ENCODE measurements at regions not wholly inside any gene's neighbourhood (a gene's known extent, or its start where the extent isn't known, plus 50 kb on each side); places are given as distances from the start of the nearest gene placed in this dataset.

GRCh38 chrX:126994032-126994600 is 174.6 kb downstream of the PRR32 start:
- no peak for TF ChIP-seq ZNF274 (IDR thresholded peaks at IDR 0.05; ENCODE audit: low read depth, low read length)
- no peak for TF ChIP-seq SUZ12 (IDR thresholded peaks at IDR 0.05; ENCODE audit: extremely low read depth, insufficient read depth, insufficient read length)
- TF ChIP-seq YY1 (IDR thresholded peaks at IDR 0.05; ENCODE audit: insufficient read depth, insufficient read length): no peak
- no peak overlapping the region for H3K9ac ChIP-seq (ENCODE audit: insufficient read length, low read depth)
- no peaks in the 10 kb centered on the region for H3K27me3 ChIP-seq (ENCODE audit: insufficient read depth, insufficient read length)

DNA sequence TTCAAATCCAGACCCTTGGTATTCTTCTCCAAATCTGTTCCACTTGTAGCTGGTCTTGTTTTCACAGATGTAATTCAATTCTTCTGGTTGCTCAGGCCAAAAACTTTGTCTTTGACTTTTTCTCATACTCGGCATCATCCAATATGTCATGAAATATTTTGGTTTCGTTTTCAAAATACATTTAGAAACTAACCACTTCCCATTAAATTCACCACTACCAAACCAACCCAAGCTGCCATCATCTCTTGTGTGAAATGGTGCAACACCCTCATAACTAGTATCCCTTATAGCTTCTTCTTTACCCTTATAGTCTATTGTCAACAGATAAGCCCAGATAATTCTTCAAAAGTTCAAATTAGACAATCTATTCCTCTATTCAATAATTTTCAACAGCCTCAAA is 192.1 kb downstream of the PRR32 start:
- no peak overlapping the region for H3K4me3 ChIP-seq (ENCODE audit: insufficient read length, low read depth)

More at GRCh38 chrX:126994032-126994600, 174.6 kb downstream of the PRR32 start:
- DNase-seq (ENCODE audit: low read depth, low spot score): no peak
- H3K9me3 ChIP-seq (ENCODE audit: insufficient read depth, low read length): no peaks in the 10 kb centered on the region
- no peaks in the 10 kb centered on the region for H3K4me1 ChIP-seq (ENCODE audit: insufficient read depth, insufficient read length)
- no peaks in the 10 kb centered on the region for H3K36me3 ChIP-seq (ENCODE audit: insufficient read depth, insufficient read length, low read length)
- no peak overlapping the region for H3K4me3 ChIP-seq (ENCODE audit: insufficient read length, low read depth)

GRCh38 chrX:127025013-127025412 is 205.5 kb downstream of the PRR32 start:
- TF ChIP-seq SUZ12 (IDR thresholded peaks at IDR 0.05; ENCODE audit: extremely low read depth, insufficient read depth, insufficient read length): no peak
- TF ChIP-seq ZNF274 (IDR thresholded peaks at IDR 0.05; ENCODE audit: low read depth, low read length): no peak
- H3K27me3 ChIP-seq (ENCODE audit: insufficient read depth, insufficient read length): no peaks in the 10 kb centered on the region

More for the DNA sequence above, 192.1 kb downstream of the PRR32 start:
- no peak for DNase-seq (ENCODE audit: low read depth, low spot score)
- no peaks in the 10 kb centered on the region for H3K36me3 ChIP-seq (ENCODE audit: insufficient read depth, insufficient read length, low read length)
- no peaks in the 10 kb centered on the region for H3K27me3 ChIP-seq (ENCODE audit: insufficient read depth, insufficient read length)
- H3K4me1 ChIP-seq (ENCODE audit: insufficient read depth, insufficient read length): no peaks in the 10 kb centered on the region
- H3K9ac ChIP-seq (ENCODE audit: insufficient read length, low read depth): no peak overlapping the region
- no peaks in the 10 kb centered on the region for H3K9me3 ChIP-seq (ENCODE audit: insufficient read depth, low read length)
- no peak for TF ChIP-seq ZNF274 (IDR thresholded peaks at IDR 0.05; ENCODE audit: low read depth, low read length)
- TF ChIP-seq YY1 (IDR thresholded peaks at IDR 0.05; ENCODE audit: insufficient read depth, insufficient read length): no peak
- no peak for TF ChIP-seq SUZ12 (IDR thresholded peaks at IDR 0.05; ENCODE audit: extremely low read depth, insufficient read depth, insufficient read length)

DNA sequence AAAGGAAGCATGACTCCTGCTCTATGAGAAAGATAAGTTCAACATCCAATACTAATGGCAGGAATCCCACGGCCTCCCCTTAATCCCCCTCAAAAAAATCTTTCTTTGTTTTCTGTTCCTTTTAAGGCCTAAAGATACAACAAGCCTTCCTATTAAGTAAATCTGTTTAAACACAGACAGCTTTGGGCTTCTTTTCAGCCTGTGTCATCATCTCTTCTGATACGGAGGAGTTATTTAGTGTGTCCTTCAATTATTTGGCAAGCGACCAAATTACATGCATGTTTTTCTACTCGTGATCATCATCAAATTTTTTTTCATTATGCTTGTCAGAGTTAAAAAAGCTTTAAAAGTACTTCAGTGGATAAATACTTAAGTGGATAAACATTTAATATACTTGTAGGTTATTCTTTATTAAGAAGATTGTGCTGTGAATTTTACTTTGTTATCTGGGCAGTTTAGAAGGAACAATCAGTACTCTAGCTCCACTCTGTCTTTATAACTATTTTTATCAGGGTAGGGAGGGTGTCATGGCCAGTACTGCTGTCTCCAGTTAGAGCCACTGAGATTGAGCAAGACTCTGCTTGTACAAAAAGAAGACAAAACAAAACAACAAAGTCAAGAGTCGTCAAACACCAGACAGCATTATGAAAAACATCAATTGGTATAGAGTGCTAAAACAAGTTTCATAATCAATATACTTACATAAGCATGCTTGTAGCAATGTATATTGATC is 210.7 kb downstream of the PRR32 start:
- no peaks in the 10 kb centered on the region for H3K4me1 ChIP-seq (ENCODE audit: insufficient read depth, insufficient read length)
- no peaks in the 10 kb centered on the region for H3K27me3 ChIP-seq (ENCODE audit: insufficient read depth, insufficient read length)
- TF ChIP-seq YY1 (IDR thresholded peaks at IDR 0.05; ENCODE audit: insufficient read depth, insufficient read length) (no peak), SUZ12 (IDR thresholded peaks at IDR 0.05; ENCODE audit: extremely low read depth, insufficient read depth, insufficient read length) (no peak), ZNF274 (IDR thresholded peaks at IDR 0.05; ENCODE audit: low read depth, low read length) (no peak)
- H3K9me3 ChIP-seq (ENCODE audit: insufficient read depth, low read length): no peaks in the 10 kb centered on the region
- H3K9ac ChIP-seq (ENCODE audit: insufficient read length, low read depth): no peak overlapping the region
- no peak overlapping the region for H3K4me3 ChIP-seq (ENCODE audit: insufficient read length, low read depth)
- no peak for DNase-seq (ENCODE audit: low read depth, low spot score)
- H3K36me3 ChIP-seq (ENCODE audit: insufficient read depth, insufficient read length, low read length): no peaks in the 10 kb centered on the region

More at GRCh38 chrX:127025013-127025412, 205.5 kb downstream of the PRR32 start:
- DNase-seq (ENCODE audit: low read depth, low spot score): no peak
- H3K9me3 ChIP-seq (ENCODE audit: insufficient read depth, low read length): no peaks in the 10 kb centered on the region
- no peak overlapping the region for H3K4me3 ChIP-seq (ENCODE audit: insufficient read length, low read depth)
- H3K9ac ChIP-seq (ENCODE audit: insufficient read length, low read depth): no peak overlapping the region
- no peaks in the 10 kb centered on the region for H3K36me3 ChIP-seq (ENCODE audit: insufficient read depth, insufficient read length, low read length)
- H3K4me1 ChIP-seq (ENCODE audit: insufficient read depth, insufficient read length): no peaks in the 10 kb centered on the region

GRCh38 chrX:127037159-127037558 is 217.6 kb downstream of the PRR32 start:
- H3K9ac ChIP-seq (ENCODE audit: insufficient read length, low read depth): no peak overlapping the region
- H3K4me1 ChIP-seq (ENCODE audit: insufficient read depth, insufficient read length): no peaks in the 10 kb centered on the region
- TF ChIP-seq YY1 (IDR thresholded peaks at IDR 0.05; ENCODE audit: insufficient read depth, insufficient read length) (no peak), ZNF274 (IDR thresholded peaks at IDR 0.05; ENCODE audit: low read depth, low read length) (no peak), SUZ12 (IDR thresholded peaks at IDR 0.05; ENCODE audit: extremely low read depth, insufficient read depth, insufficient read length) (no peak)
- DNase-seq (ENCODE audit: low read depth, low spot score): no peak
- no peak overlapping the region for H3K4me3 ChIP-seq (ENCODE audit: insufficient read length, low read depth)
- H3K36me3 ChIP-seq (ENCODE audit: insufficient read depth, insufficient read length, low read length): no peaks in the 10 kb centered on the region
- no peaks in the 10 kb centered on the region for H3K9me3 ChIP-seq (ENCODE audit: insufficient read depth, low read length)
- no peaks in the 10 kb centered on the region for H3K27me3 ChIP-seq (ENCODE audit: insufficient read depth, insufficient read length)

DNA sequence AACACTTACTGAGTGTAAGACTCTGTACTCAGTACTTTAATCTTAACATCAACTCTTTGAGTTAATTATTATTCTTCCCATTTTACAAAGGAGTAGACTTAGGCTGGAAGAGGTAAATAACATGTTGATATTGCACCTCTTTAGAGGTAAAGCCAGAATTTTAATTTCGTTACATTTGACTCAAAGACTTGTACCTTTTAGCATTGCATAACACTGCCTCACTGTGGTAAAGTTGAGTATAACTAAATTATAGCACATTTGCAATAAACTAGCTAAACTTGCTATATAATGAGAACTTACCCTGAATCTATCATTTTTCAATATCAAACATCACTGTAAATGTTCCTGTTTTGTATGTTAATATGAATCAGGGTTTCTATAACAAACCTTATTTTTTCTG is 218.5 kb downstream of the PRR32 start:
- no peak for DNase-seq (ENCODE audit: low read depth, low spot score)
- no peak overlapping the region for H3K4me3 ChIP-seq (ENCODE audit: insufficient read length, low read depth)
- no peaks in the 10 kb centered on the region for H3K36me3 ChIP-seq (ENCODE audit: insufficient read depth, insufficient read length, low read length)
- no peaks in the 10 kb centered on the region for H3K27me3 ChIP-seq (ENCODE audit: insufficient read depth, insufficient read length)
- H3K9me3 ChIP-seq (ENCODE audit: insufficient read depth, low read length): no peaks in the 10 kb centered on the region
- no peaks in the 10 kb centered on the region for H3K4me1 ChIP-seq (ENCODE audit: insufficient read depth, insufficient read length)
- H3K9ac ChIP-seq (ENCODE audit: insufficient read length, low read depth): no peak overlapping the region
- TF ChIP-seq ZNF274 (IDR thresholded peaks at IDR 0.05; ENCODE audit: low read depth, low read length) (no peak), YY1 (IDR thresholded peaks at IDR 0.05; ENCODE audit: insufficient read depth, insufficient read length) (no peak), SUZ12 (IDR thresholded peaks at IDR 0.05; ENCODE audit: extremely low read depth, insufficient read depth, insufficient read length) (no peak)

GRCh38 chrX:127057891-127058619 is 238.5 kb downstream of the PRR32 start:
- no peak for DNase-seq (ENCODE audit: low read depth, low spot score)
- Histone ChIP-seq H3K9me3 (ENCODE audit: insufficient read depth, low read length) (no peaks in the 10 kb centered on the region), H3K27me3 (ENCODE audit: insufficient read depth, insufficient read length) (no peaks in the 10 kb centered on the region), H3K36me3 (ENCODE audit: insufficient read depth, insufficient read length, low read length) (no peaks in the 10 kb centered on the region), H3K4me1 (ENCODE audit: insufficient read depth, insufficient read length) (no peaks in the 10 kb centered on the region), H3K4me3 (ENCODE audit: insufficient read length, low read depth) (no peak overlapping the region), H3K9ac (ENCODE audit: insufficient read length, low read depth) (no peak overlapping the region)
- TF ChIP-seq YY1 (IDR thresholded peaks at IDR 0.05; ENCODE audit: insufficient read depth, insufficient read length) (no peak), SUZ12 (IDR thresholded peaks at IDR 0.05; ENCODE audit: extremely low read depth, insufficient read depth, insufficient read length) (no peak), ZNF274 (IDR thresholded peaks at IDR 0.05; ENCODE audit: low read depth, low read length) (no peak)

Data from NT2/D1 (cell line).